Globus pallidus (tissue), 1 donor: ENCODE measurements at regions not wholly inside any gene's neighbourhood (a gene's known extent, or its start where the extent isn't known, plus 50 kb on each side); places are given as distances from the start of the nearest gene placed in this dataset.
A peak's percentile ranks its signal among the peaks of the same experiment; 100 is the strongest.
"Not testable (repeated sequence)": the region's sequence is repeated elsewhere in the genome, so short reads cannot be mapped to it uniquely, and the experiment has no call there.

Source experiments
- DNase-seq: peaks from one replicate; pipeline ENCODE4 v3.0.0-alpha.2; 2015; ENCODE audit warnings: low spot score

GRCh38 chr9:13443346-13444244, 164.1 kb upstream of the MPDZ start:
- DNase-seq = peak; percentile 84

- no peak for DNase-seq
These were observed 160.4 kb upstream of the MPDZ start for GRCh38 chr9:13439685-13440476.

- DNase-seq = no peak
These were observed 158.4 kb upstream of the MPDZ start for GRCh38 chr9:13437866-13438265.

GRCh38 chr9:13436591-13436990, 157.1 kb upstream of the MPDZ start:
- DNase-seq = no peak

- DNase-seq = not testable (repeated sequence)
These were observed 154.0 kb upstream of the MPDZ start for GRCh38 chr9:13433453-13433852.

GRCh38 chr9:13432904-13433303, 153.4 kb upstream of the MPDZ start:
- DNase-seq = no peak

GRCh38 chr9:13431692-13432091, 152.2 kb upstream of the MPDZ start:
- DNase-seq = no peak

- peak; percentile 84 for DNase-seq
These were observed 151.7 kb upstream of the MPDZ start for GRCh38 chr9:13431222-13431536.

- DNase-seq = peak; percentile 48
These were observed 151.1 kb upstream of the MPDZ start for GRCh38 chr9:13430368-13431221.

GRCh38 chr9:13429301-13430190, 150.1 kb upstream of the MPDZ start:
- peak; percentile 33 for DNase-seq

GRCh38 chr9:13428766-13429165, 149.3 kb upstream of the MPDZ start:
- peak; percentile 20 for DNase-seq

- peak; percentile 77 for DNase-seq
These were observed 148.1 kb upstream of the MPDZ start for GRCh38 chr9:13427587-13427986.

- no peak for DNase-seq
These were observed 147.1 kb upstream of the MPDZ start for GRCh38 chr9:13426606-13427005.

- no peak for DNase-seq
These were observed 145.4 kb upstream of the MPDZ start for GRCh38 chr9:13424872-13425271.

GRCh38 chr9:13424204-13424603, 144.7 kb upstream of the MPDZ start:
- no peak for DNase-seq

GRCh38 chr9:13414349-13414748, 134.9 kb upstream of the MPDZ start:
- DNase-seq = no peak

- DNase-seq = no peak
These were observed 132.8 kb upstream of the MPDZ start for GRCh38 chr9:13412331-13412730.

- no peak for DNase-seq
These were observed 132.3 kb upstream of the MPDZ start for GRCh38 chr9:13411791-13412190.

- no peak for DNase-seq
These were observed 131.1 kb upstream of the MPDZ start for GRCh38 chr9:13410566-13411031.

GRCh38 chr9:13397661-13398060, 118.2 kb upstream of the MPDZ start:
- DNase-seq = no peak

- no peak for DNase-seq
These were observed 117.7 kb upstream of the MPDZ start for GRCh38 chr9:13397220-13397619.
